Endodermal cell (in vitro differentiated cells): ENCODE measurements at regions not wholly inside any gene's neighbourhood (a gene's known extent, or its start where the extent isn't known, plus 50 kb on each side); places are given as distances from the start of the nearest gene placed in this dataset.

Experiments used
- DNase-seq: peaks from one replicate; pipeline ENCODE4 v3.0.0-alpha.2; 2017
- H3K27ac ChIP-seq: 2 replicates; pipeline ENCODE4 v1.5.1; 2013; ENCODE audit warnings: mild to moderate bottlenecking, low read depth, low read length, moderate library complexity
- H3K27me3 ChIP-seq: 2 replicates; pipeline ENCODE4 v1.6.1; 2013; ENCODE audit warnings: mild to moderate bottlenecking, low read length, moderate library complexity; ENCODE audit not compliant: insufficient read depth, control insufficient read depth, poor library complexity, severe bottlenecking
- H3K36me3 ChIP-seq: 2 replicates; pipeline ENCODE4 v1.7.0; 2013; ENCODE audit warnings: mild to moderate bottlenecking, low read length, moderate library complexity; ENCODE audit not compliant: control insufficient read depth, insufficient read depth
- H3K4me1 ChIP-seq: one replicate; pipeline ENCODE4 v1.7.0; 2013; ENCODE audit warnings: low read length; ENCODE audit not compliant: control insufficient read depth, insufficient read depth
- H3K4me3 ChIP-seq: 2 replicates; pipeline ENCODE4 v1.5.1; 2013; ENCODE audit warnings: mild to moderate bottlenecking, low read length, moderate library complexity
- H3K9ac ChIP-seq: 2 replicates; pipeline ENCODE4 v1.6.1; 2013; ENCODE audit warnings: mild to moderate bottlenecking, low read length, moderate library complexity; ENCODE audit not compliant: poor library complexity, severe bottlenecking; ENCODE audit errors: extremely low read depth
- H3K9me3 ChIP-seq: 2 replicates; pipeline ENCODE4 v1.6.1; 2013; ENCODE audit warnings: mild to moderate bottlenecking, low read length, moderate library complexity; ENCODE audit not compliant: control insufficient read depth
- H3K27ac Mint-ChIP-seq: 2 replicates; pipeline ENCODE4 v1.8.0; 2020; ENCODE audit warnings: mixed read lengths
- H3K27me3 Mint-ChIP-seq: 2 replicates; pipeline ENCODE4 v1.8.0; 2021; ENCODE audit warnings: mild to moderate bottlenecking, mixed read lengths; ENCODE audit not compliant: insufficient read depth
- H3K36me3 Mint-ChIP-seq: 2 replicates; pipeline ENCODE4 v1.8.0; 2020; ENCODE audit warnings: low read depth, mixed read lengths
- H3K4me1 Mint-ChIP-seq: 2 replicates; pipeline ENCODE4 v1.8.0; 2020; ENCODE audit warnings: mixed read lengths
- H3K4me3 Mint-ChIP-seq: 2 replicates; pipeline ENCODE4 v1.8.0; 2020; ENCODE audit warnings: mild to moderate bottlenecking, moderate library complexity, mixed read lengths
- H3K9me3 Mint-ChIP-seq: 2 replicates; pipeline ENCODE4 v1.8.0; 2020; ENCODE audit warnings: mild to moderate bottlenecking, mixed read lengths
- WGBS, 2 experiments: methylation state at CpG; one replicate each; pipeline versions ENCODE4 v1.1.5 to v1.1.7; 2013; ENCODE audit warnings: missing lambda C conversion rate in 2 of 2, mixed read lengths in 1 of 2; ENCODE audit not compliant: insufficient coverage in 1 of 2, insufficient read length in 1 of 2; 5-methylcytosine and 5-hydroxymethylcytosine counted together
- TF ChIP-seq, protein P1 (sequence below): fragments of 200-600 bp; sonication (generic); conservative IDR thresholded peaks from 2 replicates; pipeline ENCODE4 v1.5.0; 2021; ENCODE audit warnings: antibody characterized with exemption, mild to moderate bottlenecking

- Mint-ChIP-seq H3K9me3 (no peaks in the 10 kb centered on the region), H3K4me1 (peaks cover 16% of the 10 kb centered on the region), H3K27ac (no peak overlapping the region), H3K4me3 (no peak overlapping the region), H3K36me3 (no peaks in the 10 kb centered on the region), H3K27me3 (no peaks in the 10 kb centered on the region)
- peaks cover 2% of the 10 kb centered on the region for H3K4me1 ChIP-seq
- H3K9ac ChIP-seq = no peak overlapping the region
- H3K4me3 ChIP-seq = no peak overlapping the region
- H3K9me3 ChIP-seq = no peaks in the 10 kb centered on the region
- no peaks in the 10 kb centered on the region for H3K27me3 ChIP-seq
- TF ChIP-seq, protein P1, sequence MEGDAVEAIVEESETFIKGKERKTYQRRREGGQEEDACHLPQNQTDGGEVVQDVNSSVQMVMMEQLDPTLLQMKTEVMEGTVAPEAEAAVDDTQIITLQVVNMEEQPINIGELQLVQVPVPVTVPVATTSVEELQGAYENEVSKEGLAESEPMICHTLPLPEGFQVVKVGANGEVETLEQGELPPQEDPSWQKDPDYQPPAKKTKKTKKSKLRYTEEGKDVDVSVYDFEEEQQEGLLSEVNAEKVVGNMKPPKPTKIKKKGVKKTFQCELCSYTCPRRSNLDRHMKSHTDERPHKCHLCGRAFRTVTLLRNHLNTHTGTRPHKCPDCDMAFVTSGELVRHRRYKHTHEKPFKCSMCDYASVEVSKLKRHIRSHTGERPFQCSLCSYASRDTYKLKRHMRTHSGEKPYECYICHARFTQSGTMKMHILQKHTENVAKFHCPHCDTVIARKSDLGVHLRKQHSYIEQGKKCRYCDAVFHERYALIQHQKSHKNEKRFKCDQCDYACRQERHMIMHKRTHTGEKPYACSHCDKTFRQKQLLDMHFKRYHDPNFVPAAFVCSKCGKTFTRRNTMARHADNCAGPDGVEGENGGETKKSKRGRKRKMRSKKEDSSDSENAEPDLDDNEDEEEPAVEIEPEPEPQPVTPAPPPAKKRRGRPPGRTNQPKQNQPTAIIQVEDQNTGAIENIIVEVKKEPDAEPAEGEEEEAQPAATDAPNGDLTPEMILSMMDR = no peak
- WGBS, 2 experiments = 81 to 92% methylated on average over 4 of the region's 4 CpGs
- no peak for DNase-seq
- H3K36me3 ChIP-seq = no peaks in the 10 kb centered on the region
- H3K27ac ChIP-seq = no peak overlapping the region
Observed at GRCh38 chr4:179128299-179128698, 1686.1 kb upstream of the AGA start.

DNA sequence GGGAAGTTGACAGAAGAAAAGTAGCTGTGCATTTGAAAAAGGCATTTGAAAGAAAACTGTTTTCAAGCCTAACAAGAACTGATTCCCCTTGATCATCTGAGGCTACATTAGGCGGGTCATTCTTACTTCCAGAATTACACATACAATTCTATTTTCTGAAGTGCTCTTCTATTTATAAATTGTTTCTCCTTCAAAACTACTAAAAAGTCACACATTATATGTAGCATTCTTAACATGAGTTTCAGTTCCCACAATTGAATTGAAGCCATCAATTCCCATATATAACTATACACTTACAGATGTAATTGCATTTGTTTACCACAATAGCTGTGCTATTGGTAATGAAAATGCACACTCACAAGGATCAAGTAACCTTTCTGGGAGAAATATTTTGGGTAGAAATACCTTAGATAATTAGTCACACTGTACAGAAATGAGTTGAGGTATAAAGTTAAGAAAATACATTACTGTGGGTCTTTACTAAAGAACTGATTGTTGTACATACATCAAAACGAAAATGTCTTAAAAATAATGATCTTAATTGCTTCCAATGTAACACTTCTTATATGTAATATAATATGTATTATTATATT, 1688.0 kb upstream of the AGA start:
- H3K36me3 ChIP-seq = no peaks in the 10 kb centered on the region
- TF ChIP-seq, protein P1 = no peak
- no peak for DNase-seq
- H3K9me3 Mint-ChIP-seq = no peaks in the 10 kb centered on the region
- H3K9me3 ChIP-seq = no peaks in the 10 kb centered on the region
- no peak overlapping the region for H3K27ac Mint-ChIP-seq
- 92 to 100% methylated on average over 1 of the region's 2 CpGs for WGBS, 2 experiments
- no peaks in the 10 kb centered on the region for H3K36me3 Mint-ChIP-seq
- no peak overlapping the region for H3K4me3 ChIP-seq
- no peak overlapping the region for H3K27ac ChIP-seq
- H3K4me3 Mint-ChIP-seq = no peak overlapping the region
- H3K4me1 ChIP-seq = peaks cover 2% of the 10 kb centered on the region
- no peak overlapping the region for H3K9ac ChIP-seq
- H3K27me3 Mint-ChIP-seq = no peaks in the 10 kb centered on the region
- peaks cover 16% of the 10 kb centered on the region for H3K4me1 Mint-ChIP-seq
- no peaks in the 10 kb centered on the region for H3K27me3 ChIP-seq

DNA sequence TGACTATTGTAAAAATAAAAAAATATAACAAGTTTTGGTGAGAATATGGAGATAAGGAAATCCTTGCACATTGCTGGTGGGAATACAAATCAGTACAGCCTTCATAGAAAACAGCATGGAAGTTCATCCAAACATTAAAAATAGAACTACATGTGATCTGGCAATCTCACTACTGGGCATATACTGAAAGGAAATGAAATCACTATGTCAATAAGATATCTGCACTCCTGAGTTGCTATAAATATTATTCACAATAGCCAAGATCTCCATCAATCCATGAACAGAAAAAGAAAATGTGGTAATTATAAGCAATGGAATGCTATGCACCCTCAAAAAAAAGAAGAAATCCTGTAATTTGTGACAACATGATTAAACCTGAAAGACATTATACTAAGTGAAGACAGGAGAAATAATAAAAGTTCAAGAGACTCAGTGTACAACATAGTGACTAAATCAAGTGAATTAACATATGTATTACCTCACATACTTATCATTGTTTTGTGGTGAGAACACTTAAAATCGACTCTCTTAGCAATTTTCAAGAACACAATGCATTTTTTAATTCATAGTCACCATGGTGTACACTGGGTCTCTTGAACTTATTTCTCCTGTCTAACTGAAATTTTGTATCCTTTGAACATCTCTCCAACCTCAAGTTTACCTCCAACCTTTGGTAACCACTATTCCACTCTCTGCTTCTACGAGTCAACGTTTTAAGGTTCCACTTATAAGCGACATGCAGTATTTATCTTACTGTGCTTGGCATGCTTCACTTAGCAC, 1703.7 kb upstream of the AGA start:
- no peaks in the 10 kb centered on the region for H3K9me3 Mint-ChIP-seq
- peaks cover 27% of the 10 kb centered on the region for H3K4me1 Mint-ChIP-seq
- WGBS, 2 experiments = 75 to 84% methylated on average over 1 to 4 of the region's 4 CpGs
- no peak for DNase-seq
- Histone ChIP-seq H3K27me3 (no peaks in the 10 kb centered on the region), H3K36me3 (no peaks in the 10 kb centered on the region), H3K4me3 (no peak overlapping the region), H3K9ac (no peak overlapping the region), H3K27ac (no peak overlapping the region), H3K4me1 (no peaks in the 10 kb centered on the region), H3K9me3 (no peaks in the 10 kb centered on the region)
- H3K4me3 Mint-ChIP-seq = no peak overlapping the region
- H3K36me3 Mint-ChIP-seq = no peaks in the 10 kb centered on the region
- H3K27me3 Mint-ChIP-seq = no peaks in the 10 kb centered on the region
- peak overlapping the region; percentile 5 for H3K27ac Mint-ChIP-seq
- TF ChIP-seq, protein P1 = no peak
